Stimulated activated CD8-positive, alpha-beta memory T cell treated with anti-CD3 and anti-CD28 coated beads, Interleukin-7, amount 100 ng/mL, for 4 hours (primary cell): ENCODE measurements at regions not wholly inside any gene's neighbourhood (a gene's known extent, or its start where the extent isn't known, plus 50 kb on each side); places are given as distances from the start of the nearest gene placed in this dataset.
"Not testable (repeated sequence)": the region's sequence is repeated elsewhere in the genome, so short reads cannot be mapped to it uniquely, and the experiment has no call there.

Experiments
- DNase-seq, 2 donors: peaks; one replicate each; pipeline ENCODE4 v3.0.0-alpha.2; 2020; ENCODE audit warnings: low read depth in 2 of 2

- DNase-seq, result no peak
Observed at GRCh38 chr18:38525039-38525438, 959.4 kb upstream of the CELF4 start.

GRCh38 chr18:38520786-38521185 is 955.2 kb upstream of the CELF4 start:
- no peak for DNase-seq

GRCh38 chr18:38502539-38502938 is 936.9 kb upstream of the CELF4 start:
- DNase-seq, result no peak

- DNase-seq, result no peak
Observed at GRCh38 chr18:38497266-38497665, 931.7 kb upstream of the CELF4 start.

- DNase-seq, result no peak
Observed at GRCh38 chr18:38496222-38496793, 930.7 kb upstream of the CELF4 start.

GRCh38 chr18:38494065-38494464 is 928.5 kb upstream of the CELF4 start:
- DNase-seq, result no peak

- DNase-seq, result no peak
Observed at GRCh38 chr18:38491195-38491594, 925.6 kb upstream of the CELF4 start.

GRCh38 chr18:38489721-38490120 is 924.1 kb upstream of the CELF4 start:
- not testable (repeated sequence) for DNase-seq

GRCh38 chr18:38487521-38487920 is 921.9 kb upstream of the CELF4 start:
- no peak for DNase-seq

- no peak for DNase-seq
Observed at GRCh38 chr18:38483326-38483725, 917.7 kb upstream of the CELF4 start.

- DNase-seq, result no peak
Observed at GRCh38 chr18:38481576-38481975, 916.0 kb upstream of the CELF4 start.

- DNase-seq, result no peak
Observed at GRCh38 chr18:38475686-38476085, 910.1 kb upstream of the CELF4 start.

GRCh38 chr18:38473535-38473934 is 907.9 kb upstream of the CELF4 start:
- DNase-seq, result no peak

- DNase-seq, result no peak
Observed at GRCh38 chr18:38470421-38470820, 904.8 kb upstream of the CELF4 start.

GRCh38 chr18:38466426-38466825 is 900.8 kb upstream of the CELF4 start:
- no peak for DNase-seq

GRCh38 chr18:38464024-38464423 is 898.4 kb upstream of the CELF4 start:
- DNase-seq, result no peak

GRCh38 chr18:38460657-38461056 is 895.1 kb upstream of the CELF4 start:
- DNase-seq, result no peak

GRCh38 chr18:38459131-38459994 is 893.8 kb upstream of the CELF4 start:
- no peak for DNase-seq

GRCh38 chr18:38458698-38459097 is 893.1 kb upstream of the CELF4 start:
- DNase-seq, result no peak

GRCh38 chr18:38456253-38456652 is 890.7 kb upstream of the CELF4 start:
- no peak for DNase-seq

GRCh38 chr18:38454764-38455469 is 889.3 kb upstream of the CELF4 start:
- DNase-seq, result no peak

- no peak for DNase-seq
Observed at GRCh38 chr18:38453880-38454279, 888.3 kb upstream of the CELF4 start.

- no peak for DNase-seq
Observed at GRCh38 chr18:38450876-38451275, 885.3 kb upstream of the CELF4 start.
